Endodermal cell (in vitro differentiated cells): ENCODE measurements at regions not wholly inside any gene's neighbourhood (a gene's known extent, or its start where the extent isn't known, plus 50 kb on each side); places are given as distances from the start of the nearest gene placed in this dataset.

Experiments
- DNase-seq: peaks from one replicate; pipeline ENCODE4 v3.0.0-alpha.2; 2017
- H3K27ac ChIP-seq: 2 replicates; pipeline ENCODE4 v1.5.1; 2013; ENCODE audit warnings: mild to moderate bottlenecking, low read depth, low read length, moderate library complexity
- H3K27me3 ChIP-seq: 2 replicates; pipeline ENCODE4 v1.6.1; 2013; ENCODE audit warnings: mild to moderate bottlenecking, low read length, moderate library complexity; ENCODE audit not compliant: insufficient read depth, control insufficient read depth, poor library complexity, severe bottlenecking
- H3K36me3 ChIP-seq: 2 replicates; pipeline ENCODE4 v1.7.0; 2013; ENCODE audit warnings: mild to moderate bottlenecking, low read length, moderate library complexity; ENCODE audit not compliant: control insufficient read depth, insufficient read depth
- H3K4me1 ChIP-seq: one replicate; pipeline ENCODE4 v1.7.0; 2013; ENCODE audit warnings: low read length; ENCODE audit not compliant: control insufficient read depth, insufficient read depth
- H3K4me3 ChIP-seq: 2 replicates; pipeline ENCODE4 v1.5.1; 2013; ENCODE audit warnings: mild to moderate bottlenecking, low read length, moderate library complexity
- H3K9ac ChIP-seq: 2 replicates; pipeline ENCODE4 v1.6.1; 2013; ENCODE audit warnings: mild to moderate bottlenecking, low read length, moderate library complexity; ENCODE audit not compliant: poor library complexity, severe bottlenecking; ENCODE audit errors: extremely low read depth
- H3K9me3 ChIP-seq: 2 replicates; pipeline ENCODE4 v1.6.1; 2013; ENCODE audit warnings: mild to moderate bottlenecking, low read length, moderate library complexity; ENCODE audit not compliant: control insufficient read depth
- H3K27ac Mint-ChIP-seq: 2 replicates; pipeline ENCODE4 v1.8.0; 2020; ENCODE audit warnings: mixed read lengths
- H3K27me3 Mint-ChIP-seq: 2 replicates; pipeline ENCODE4 v1.8.0; 2021; ENCODE audit warnings: mild to moderate bottlenecking, mixed read lengths; ENCODE audit not compliant: insufficient read depth
- H3K36me3 Mint-ChIP-seq: 2 replicates; pipeline ENCODE4 v1.8.0; 2020; ENCODE audit warnings: low read depth, mixed read lengths
- H3K4me1 Mint-ChIP-seq: 2 replicates; pipeline ENCODE4 v1.8.0; 2020; ENCODE audit warnings: mixed read lengths
- H3K4me3 Mint-ChIP-seq: 2 replicates; pipeline ENCODE4 v1.8.0; 2020; ENCODE audit warnings: mild to moderate bottlenecking, moderate library complexity, mixed read lengths
- H3K9me3 Mint-ChIP-seq: 2 replicates; pipeline ENCODE4 v1.8.0; 2020; ENCODE audit warnings: mild to moderate bottlenecking, mixed read lengths
- whole genome bisulfite sequencing, 2 experiments: methylation state at CpG; one replicate each; pipeline versions ENCODE4 v1.1.5 to v1.1.7; 2013; ENCODE audit warnings: missing lambda C conversion rate in 2 of 2, mixed read lengths in 1 of 2; ENCODE audit not compliant: insufficient coverage in 1 of 2, insufficient read length in 1 of 2; 5-methylcytosine and 5-hydroxymethylcytosine counted together
- TF ChIP-seq, protein P1 (sequence below): fragments of 200-600 bp; sonication (generic); conservative IDR thresholded peaks from 2 replicates; pipeline ENCODE4 v1.5.0; 2021; ENCODE audit warnings: antibody characterized with exemption, mild to moderate bottlenecking

DNA sequence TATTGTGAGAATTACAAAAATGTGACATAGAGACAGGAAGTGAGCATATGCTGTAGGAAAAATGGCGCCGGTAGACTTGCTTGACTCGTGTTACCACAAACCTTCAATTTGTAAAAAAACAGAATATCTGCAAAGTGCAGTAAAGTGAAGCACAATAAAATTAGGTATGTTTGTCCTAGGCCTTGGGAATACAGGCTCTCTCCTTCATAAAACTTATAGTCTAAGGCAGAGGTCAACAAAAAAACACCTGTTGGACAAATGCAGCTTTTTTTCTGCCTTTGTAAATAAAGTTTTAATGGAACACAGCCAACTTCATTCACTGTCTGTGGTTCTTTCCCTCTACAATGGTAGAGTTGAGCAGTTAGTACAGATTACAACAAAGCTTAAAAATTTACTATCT, 216.8 kb upstream of the SATB1 start:
- DNase-seq: no peak
- Histone ChIP-seq H3K9ac (no peak overlapping the region), H3K27me3 (no peaks in the 10 kb centered on the region), H3K36me3 (no peaks in the 10 kb centered on the region), H3K4me3 (no peak overlapping the region), H3K27ac (no peak overlapping the region), H3K4me1 (no peaks in the 10 kb centered on the region), H3K9me3 (no peaks in the 10 kb centered on the region)
- no peaks in the 10 kb centered on the region for H3K36me3 Mint-ChIP-seq
- H3K27ac Mint-ChIP-seq: no peak overlapping the region
- no peaks in the 10 kb centered on the region for H3K27me3 Mint-ChIP-seq
- TF ChIP-seq, protein P1, sequence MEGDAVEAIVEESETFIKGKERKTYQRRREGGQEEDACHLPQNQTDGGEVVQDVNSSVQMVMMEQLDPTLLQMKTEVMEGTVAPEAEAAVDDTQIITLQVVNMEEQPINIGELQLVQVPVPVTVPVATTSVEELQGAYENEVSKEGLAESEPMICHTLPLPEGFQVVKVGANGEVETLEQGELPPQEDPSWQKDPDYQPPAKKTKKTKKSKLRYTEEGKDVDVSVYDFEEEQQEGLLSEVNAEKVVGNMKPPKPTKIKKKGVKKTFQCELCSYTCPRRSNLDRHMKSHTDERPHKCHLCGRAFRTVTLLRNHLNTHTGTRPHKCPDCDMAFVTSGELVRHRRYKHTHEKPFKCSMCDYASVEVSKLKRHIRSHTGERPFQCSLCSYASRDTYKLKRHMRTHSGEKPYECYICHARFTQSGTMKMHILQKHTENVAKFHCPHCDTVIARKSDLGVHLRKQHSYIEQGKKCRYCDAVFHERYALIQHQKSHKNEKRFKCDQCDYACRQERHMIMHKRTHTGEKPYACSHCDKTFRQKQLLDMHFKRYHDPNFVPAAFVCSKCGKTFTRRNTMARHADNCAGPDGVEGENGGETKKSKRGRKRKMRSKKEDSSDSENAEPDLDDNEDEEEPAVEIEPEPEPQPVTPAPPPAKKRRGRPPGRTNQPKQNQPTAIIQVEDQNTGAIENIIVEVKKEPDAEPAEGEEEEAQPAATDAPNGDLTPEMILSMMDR: no peak
- 86 to 93% methylated on average over 2 to 3 of the region's 3 CpGs for WGBS, 2 experiments
- no peak overlapping the region for H3K4me3 Mint-ChIP-seq
- no peaks in the 10 kb centered on the region for H3K9me3 Mint-ChIP-seq
- H3K4me1 Mint-ChIP-seq: peaks cover 4% of the 10 kb centered on the region

DNA sequence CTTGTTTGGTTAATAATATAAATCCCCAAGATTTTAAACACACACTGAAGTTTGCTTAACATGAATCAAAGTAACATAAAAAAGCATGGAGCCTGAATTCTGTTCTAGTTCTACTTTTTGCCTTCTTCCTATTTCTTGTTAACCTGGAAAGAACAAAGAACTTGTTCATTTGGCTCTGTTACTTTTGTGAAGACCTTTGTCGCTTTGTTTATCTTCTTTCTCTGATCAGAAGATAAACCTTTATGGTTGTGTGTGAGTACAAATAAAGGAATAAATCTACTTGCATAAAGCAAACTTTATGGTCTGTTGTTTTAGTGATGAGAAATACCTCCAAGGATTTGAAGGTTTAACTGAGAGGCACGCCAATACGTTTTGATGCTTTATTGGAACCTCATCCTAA, 210.1 kb upstream of the SATB1 start:
- no peaks in the 10 kb centered on the region for H3K9me3 ChIP-seq
- Mint-ChIP-seq H3K27ac (no peak overlapping the region), H3K27me3 (no peaks in the 10 kb centered on the region), H3K9me3 (no peaks in the 10 kb centered on the region), H3K4me3 (no peak overlapping the region), H3K4me1 (peaks cover 6% of the 10 kb centered on the region), H3K36me3 (no peaks in the 10 kb centered on the region)
- H3K4me1 ChIP-seq: no peaks in the 10 kb centered on the region
- H3K9ac ChIP-seq: no peak overlapping the region
- no peak overlapping the region for H3K4me3 ChIP-seq
- H3K27me3 ChIP-seq: no peaks in the 10 kb centered on the region
- no peak for DNase-seq
- H3K36me3 ChIP-seq: no peaks in the 10 kb centered on the region
- WGBS, 2 experiments: 93% methylated on average over 3 of the region's 3 CpGs; no CpG with 5 or more reads in 1 of the 2 experiments
- H3K27ac ChIP-seq: no peak overlapping the region
- TF ChIP-seq, protein P1: no peak

DNA sequence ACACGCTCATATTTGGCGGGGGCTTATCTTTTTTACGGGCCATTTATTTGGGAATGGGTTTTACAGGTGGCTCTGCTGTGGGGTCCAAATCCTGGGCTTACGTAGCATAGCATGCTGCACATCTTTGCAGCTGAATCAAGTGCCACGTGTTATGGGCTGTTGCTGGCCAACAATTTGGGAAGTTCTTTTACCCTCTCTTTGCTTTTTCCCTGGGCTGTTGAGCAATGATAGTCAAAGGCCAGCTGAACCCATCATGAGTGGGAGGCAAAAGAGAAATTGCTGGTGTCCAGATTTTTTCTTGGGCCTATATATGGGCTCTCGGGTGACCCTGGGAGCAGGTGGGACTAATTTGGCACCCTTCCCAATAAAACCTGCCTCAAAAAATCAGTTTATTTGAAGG, 209.3 kb upstream of the SATB1 start:
- Histone ChIP-seq H3K36me3 (no peaks in the 10 kb centered on the region), H3K27ac (no peak overlapping the region), H3K9me3 (no peaks in the 10 kb centered on the region), H3K4me3 (no peak overlapping the region), H3K9ac (no peak overlapping the region), H3K27me3 (no peaks in the 10 kb centered on the region), H3K4me1 (no peaks in the 10 kb centered on the region)
- no peak for DNase-seq
- WGBS, 2 experiments: 89% methylated on average over 4 to 6 of the region's 6 CpGs
- Mint-ChIP-seq H3K9me3 (no peaks in the 10 kb centered on the region), H3K27me3 (no peaks in the 10 kb centered on the region), H3K27ac (no peak overlapping the region), H3K36me3 (no peaks in the 10 kb centered on the region), H3K4me3 (no peak overlapping the region), H3K4me1 (peaks cover 3% of the 10 kb centered on the region)
- TF ChIP-seq, protein P1: no peak
